HepG2 (cell line): ENCODE measurements at regions not wholly inside any gene's neighbourhood (a gene's known extent, or its start where the extent isn't known, plus 50 kb on each side); places are given as distances from the start of the nearest gene placed in this dataset.

Experiments used
- ATAC-seq: fragments of 200-7000 bp; cut with Tn5 transposase; 3 replicates; pipeline ENCODE4 v1.9.1; 2020; ENCODE audit warnings: mild to moderate bottlenecking, moderate library complexity
- BruUV-seq: library from RNA; stranded (reverse); fragments of 400-500 nt; replicated peaks from 2 replicates; lab custom pipeline; 2021; lab: Mats Ljungman, UMichigan
- CTCF ChIA-PET: fragments of 300-600 bp; formaldehyde crosslinking; extraction: SDS; loops from one replicate; lab custom pipeline; 2021; ENCODE audit warnings: low total read pairs, inconsistent platforms, low intra/inter-chr PET ratio; lab: Yijun Ruan, JAX
- POLR2A ChIA-PET: fragments of 350-600 bp; sonication (Branson Sonifier 250); formaldehyde crosslinking; loops from one replicate; lab custom pipeline; 2020; ENCODE audit warnings: antibody characterized with exemption, inconsistent platforms; lab: Yijun Ruan, JAX
- DNase-seq: peaks from one replicate; pipeline ENCODE4 v3.0.0-alpha.2; 2015; ENCODE audit warnings: low spot score
- FAIRE-seq: peaks from 3 replicates; lab custom pipeline; 2011; peaks lifted over from hg19 to GRCh38; lab: Jason Lieb, UNC
- H2AFZ ChIP-seq: one replicate; pipeline ENCODE4 v1.6.1; 2011; ENCODE audit warnings: low read length, inconsistent platforms
- H3K27ac ChIP-seq: fragments of 300-600 bp; 3 replicates; pipeline ENCODE4 v1.8.0; 2011; ENCODE audit warnings: mixed run types, mild to moderate bottlenecking, mixed read lengths, low read length, inconsistent platforms; ENCODE audit not compliant: insufficient read depth; ENCODE audit errors: extremely low read length
- H3K27me3 ChIP-seq, 2 experiments: fragments of 200-600 bp in 1 of 2; 2 replicates in 1 of 2; 3 replicates in 1 of 2; pipeline versions ENCODE4 v1.6.0 to v1.8.0; 2011; ENCODE audit warnings: low read length in 2 of 2, mild to moderate bottlenecking in 2 of 2, moderate library complexity in 2 of 2, inconsistent platforms in 1 of 2; ENCODE audit not compliant: insufficient read depth in 2 of 2, control insufficient read depth in 1 of 2
- H3K36me3 ChIP-seq, 2 experiments: fragments of 200-600 bp in 1 of 2; replicated peaks in 1 of 2; 2 replicates in 1 of 2; 3 replicates in 1 of 2; pipeline versions ENCODE4 v1.5.1 to v1.8.0; 2011; ENCODE audit warnings: low read length in 2 of 2, inconsistent platforms in 1 of 2; ENCODE audit not compliant: insufficient read depth in 2 of 2, control insufficient read depth in 1 of 2
- H3K4me1 ChIP-seq: 2 replicates; pipeline ENCODE4 v1.5.1; 2012; ENCODE audit warnings: low read length, inconsistent platforms; ENCODE audit not compliant: insufficient read depth
- H3K4me2 ChIP-seq: 2 replicates; pipeline ENCODE4 v1.6.0; 2011; ENCODE audit warnings: low read depth, low read length, inconsistent platforms
- H3K4me3 ChIP-seq, 3 experiments: fragments of 200-600 bp in 1 of 3; sonication (generic), shearing (Covaris generic) in 1 of 3; replicated peaks in 1 of 3; 2 replicates each; pipeline ENCODE4 v1.5.1; 2011 to 2016; ENCODE audit warnings: low read length in 3 of 3, inconsistent platforms in 2 of 3, low read depth in 2 of 3, mild to moderate bottlenecking in 2 of 3, control low read depth in 1 of 3, mixed read lengths in 1 of 3; ENCODE audit not compliant: insufficient read depth in 1 of 3
- H3K79me2 ChIP-seq: one replicate; pipeline ENCODE4 v1.6.1; 2011; ENCODE audit warnings: low read length, inconsistent platforms; ENCODE audit not compliant: insufficient read depth
- H3K9ac ChIP-seq: 2 replicates; pipeline ENCODE4 v1.6.0; 2011; ENCODE audit warnings: mild to moderate bottlenecking, low read depth, low read length, inconsistent platforms; ENCODE audit not compliant: insufficient read depth
- H3K9me3 ChIP-seq: 2 replicates; pipeline ENCODE4 v1.5.1; 2012; ENCODE audit warnings: mild to moderate bottlenecking, low read length
- H4K20me1 ChIP-seq: 2 replicates; pipeline ENCODE4 v1.6.0; 2011; ENCODE audit warnings: inconsistent platforms, mild to moderate bottlenecking, low read length, moderate library complexity; ENCODE audit not compliant: insufficient read depth
- CENPT ChIP-seq: sonication (generic); formaldehyde crosslinking; IDR thresholded peaks from 2 replicates; pipeline ENCODE4 v1.8.0; 2022; ENCODE audit warnings: low read depth, mild to moderate bottlenecking, moderate library complexity, missing genetic modification reagents
- FOSL2 ChIP-seq: sonication (generic); formaldehyde crosslinking; IDR thresholded peaks from 2 replicates; pipeline ENCODE4 v1.4.0; 2020; ENCODE audit warnings: missing genetic modification reagents
- HDAC1 ChIP-seq: sonication (generic); formaldehyde crosslinking; IDR thresholded peaks from 2 replicates; pipeline ENCODE4 v1.5.1; 2020; ENCODE audit warnings: mild to moderate bottlenecking, missing genetic modification reagents
- HNRNPL ChIP-seq: fragments of 200-400 bp; formaldehyde crosslinking; IDR thresholded peaks from 2 replicates; pipeline ENCODE4 v1.6.1; 2017; ENCODE audit warnings: mild to moderate bottlenecking, low read depth, low read length
- HOXA9 ChIP-seq: sonication (generic); formaldehyde crosslinking; IDR thresholded peaks from 2 replicates; pipeline ENCODE4 v1.8.1; 2022; ENCODE audit warnings: missing genetic modification reagents, mild to moderate bottlenecking, moderate library complexity, borderline replicate concordance
- RAD21 ChIP-seq: fragments of 450-650 bp; formaldehyde crosslinking; IDR thresholded peaks from 2 replicates; pipeline ENCODE4 v1.5.0; 2020; ENCODE audit warnings: mild to moderate bottlenecking
- TCF7 ChIP-seq: sonication (generic); IDR thresholded peaks from 2 replicates; pipeline ENCODE4 v1.6.1; 2016; ENCODE audit warnings: antibody characterized with exemption, low read depth
- TOE1 ChIP-seq: sonication (generic); formaldehyde crosslinking; IDR thresholded peaks from 2 replicates; pipeline ENCODE4 v1.4.0; 2020; ENCODE audit warnings: mild to moderate bottlenecking, missing genetic modification reagents
- ZNF567 ChIP-seq: sonication (generic); formaldehyde crosslinking; IDR thresholded peaks from 2 replicates; pipeline ENCODE4 v1.8.1; 2023; ENCODE audit warnings: mild to moderate bottlenecking, missing genetic modification reagents, borderline replicate concordance
- ZNF790 ChIP-seq: sonication (generic); formaldehyde crosslinking; IDR thresholded peaks from 2 replicates; pipeline ENCODE4 v1.8.0; 2022; ENCODE audit warnings: missing genetic modification reagents, mild to moderate bottlenecking, borderline replicate concordance
- WGBS: methylation state at CpG from one replicate; pipeline ENCODE4 v1.1.6; 2017; ENCODE audit warnings: low lambda C conversion rate; 5-methylcytosine and 5-hydroxymethylcytosine counted together
- in situ Hi-C: cut with HindIII; loops from 2 replicates; pipeline ENCODE4 v1.10.0; 2017; ENCODE audit warnings: low pct_unique_long_range_greater_than_20kb; ENCODE audit not compliant: extremely low pct_ligation_motif_present
- intact Hi-C: fragments of 100-400 bp; cut with micrococcal nuclease; formaldehyde crosslinking; loops from one replicate; pipeline ENCODE4 v1.10.0; 2022; ENCODE audit not compliant: unreplicated experiment
- TF ChIP-seq, protein P1 (sequence below): sonication (generic); formaldehyde crosslinking; IDR thresholded peaks from 2 replicates; pipeline ENCODE4 v1.5.1; 2020; ENCODE audit warnings: missing genetic modification reagents, mild to moderate bottlenecking, borderline replicate concordance
- TF ChIP-seq, protein P2 (sequence below): sonication (generic); formaldehyde crosslinking; IDR thresholded peaks from 2 replicates; pipeline ENCODE4 v1.4.0; 2020; ENCODE audit warnings: mild to moderate bottlenecking, missing genetic modification reagents, borderline replicate concordance
- TF ChIP-seq, protein P3 (sequence below): sonication (generic); formaldehyde crosslinking; IDR thresholded peaks from 2 replicates; pipeline ENCODE4 v1.5.1; 2020; ENCODE audit warnings: missing genetic modification reagents, mild to moderate bottlenecking, borderline replicate concordance

DNA sequence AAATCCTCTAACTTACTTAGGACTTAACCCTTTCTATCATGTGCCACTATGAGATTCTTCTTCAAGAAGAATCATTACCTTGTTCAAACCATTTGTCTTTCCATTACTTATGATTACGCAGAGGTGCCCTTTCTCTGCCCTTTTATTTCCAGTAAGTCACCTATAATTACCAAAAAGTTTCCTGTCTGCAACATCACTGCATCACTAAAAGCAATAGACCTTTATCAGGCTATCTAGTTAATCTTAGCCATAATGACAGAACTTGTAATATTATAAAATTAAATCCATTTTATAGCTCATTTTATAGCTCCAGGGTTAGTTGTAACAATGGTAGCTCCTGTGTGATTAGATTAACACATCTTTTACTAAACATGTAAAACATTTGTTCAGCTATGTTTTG lies 673.6 kb upstream of the PITX2 start:
- Histone ChIP-seq H3K9ac (no peak overlapping the region), H3K27me3 (no peaks in the 10 kb centered on the region), H3K9me3 (no peaks in the 10 kb centered on the region), H2AFZ (no peak overlapping the region), H4K20me1 (no peaks in the 10 kb centered on the region), H3K79me2 (no peaks in the 10 kb centered on the region), H3K4me1 (no peaks in the 10 kb centered on the region), H3K4me2 (no peak overlapping the region), H3K36me3 (no peaks in the 10 kb centered on the region), H3K4me3 (no peak overlapping the region), H3K27ac (no peak overlapping the region)
- ChIA-PET CTCF (no interaction called here), POLR2A (no interaction called here)
- intact Hi-C loops (no loop called here), in situ Hi-C loops (no loop called here)
- TF ChIP-seq RAD21, result no peak
- no peak for TF ChIP-seq CENPT (CRISPR knock-in tag)
- TF ChIP-seq ZNF567 (CRISPR knock-in tag), result no peak
- TF ChIP-seq TCF7, result no peak
- no peak for TF ChIP-seq HDAC1 (CRISPR knock-in tag)
- TF ChIP-seq, protein P1, sequence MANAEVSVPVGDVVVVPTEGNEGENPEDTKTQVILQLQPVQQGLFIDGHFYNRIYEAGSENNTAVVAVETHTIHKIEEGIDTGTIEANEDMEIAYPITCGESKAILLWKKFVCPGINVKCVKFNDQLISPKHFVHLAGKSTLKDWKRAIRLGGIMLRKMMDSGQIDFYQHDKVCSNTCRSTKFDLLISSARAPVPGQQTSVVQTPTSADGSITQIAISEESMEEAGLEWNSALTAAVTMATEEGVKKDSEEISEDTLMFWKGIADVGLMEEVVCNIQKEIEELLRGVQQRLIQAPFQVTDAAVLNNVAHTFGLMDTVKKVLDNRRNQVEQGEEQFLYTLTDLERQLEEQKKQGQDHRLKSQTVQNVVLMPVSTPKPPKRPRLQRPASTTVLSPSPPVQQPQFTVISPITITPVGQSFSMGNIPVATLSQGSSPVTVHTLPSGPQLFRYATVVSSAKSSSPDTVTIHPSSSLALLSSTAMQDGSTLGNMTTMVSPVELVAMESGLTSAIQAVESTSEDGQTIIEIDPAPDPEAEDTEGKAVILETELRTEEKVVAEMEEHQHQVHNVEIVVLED (CRISPR knock-in tag), result no peak
- no peak for TF ChIP-seq HOXA9 (CRISPR knock-in tag)
- TF ChIP-seq, protein P2, sequence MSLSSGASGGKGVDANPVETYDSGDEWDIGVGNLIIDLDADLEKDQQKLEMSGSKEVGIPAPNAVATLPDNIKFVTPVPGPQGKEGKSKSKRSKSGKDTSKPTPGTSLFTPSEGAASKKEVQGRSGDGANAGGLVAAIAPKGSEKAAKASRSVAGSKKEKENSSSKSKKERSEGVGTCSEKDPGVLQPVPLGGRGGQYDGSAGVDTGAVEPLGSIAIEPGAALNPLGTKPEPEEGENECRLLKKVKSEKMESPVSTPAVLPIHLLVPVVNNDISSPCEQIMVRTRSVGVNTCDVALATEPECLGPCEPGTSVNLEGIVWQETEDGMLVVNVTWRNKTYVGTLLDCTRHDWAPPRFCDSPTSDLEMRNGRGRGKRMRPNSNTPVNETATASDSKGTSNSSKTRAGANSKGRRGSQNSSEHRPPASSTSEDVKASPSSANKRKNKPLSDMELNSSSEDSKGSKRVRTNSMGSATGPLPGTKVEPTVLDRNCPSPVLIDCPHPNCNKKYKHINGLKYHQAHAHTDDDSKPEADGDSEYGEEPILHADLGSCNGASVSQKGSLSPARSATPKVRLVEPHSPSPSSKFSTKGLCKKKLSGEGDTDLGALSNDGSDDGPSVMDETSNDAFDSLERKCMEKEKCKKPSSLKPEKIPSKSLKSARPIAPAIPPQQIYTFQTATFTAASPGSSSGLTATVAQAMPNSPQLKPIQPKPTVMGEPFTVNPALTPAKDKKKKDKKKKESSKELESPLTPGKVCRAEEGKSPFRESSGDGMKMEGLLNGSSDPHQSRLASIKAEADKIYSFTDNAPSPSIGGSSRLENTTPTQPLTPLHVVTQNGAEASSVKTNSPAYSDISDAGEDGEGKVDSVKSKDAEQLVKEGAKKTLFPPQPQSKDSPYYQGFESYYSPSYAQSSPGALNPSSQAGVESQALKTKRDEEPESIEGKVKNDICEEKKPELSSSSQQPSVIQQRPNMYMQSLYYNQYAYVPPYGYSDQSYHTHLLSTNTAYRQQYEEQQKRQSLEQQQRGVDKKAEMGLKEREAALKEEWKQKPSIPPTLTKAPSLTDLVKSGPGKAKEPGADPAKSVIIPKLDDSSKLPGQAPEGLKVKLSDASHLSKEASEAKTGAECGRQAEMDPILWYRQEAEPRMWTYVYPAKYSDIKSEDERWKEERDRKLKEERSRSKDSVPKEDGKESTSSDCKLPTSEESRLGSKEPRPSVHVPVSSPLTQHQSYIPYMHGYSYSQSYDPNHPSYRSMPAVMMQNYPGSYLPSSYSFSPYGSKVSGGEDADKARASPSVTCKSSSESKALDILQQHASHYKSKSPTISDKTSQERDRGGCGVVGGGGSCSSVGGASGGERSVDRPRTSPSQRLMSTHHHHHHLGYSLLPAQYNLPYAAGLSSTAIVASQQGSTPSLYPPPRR (CRISPR knock-in tag), result no peak
- TF ChIP-seq TOE1 (CRISPR knock-in tag), result no peak
- TF ChIP-seq ZNF790 (CRISPR knock-in tag), result no peak
- no peak for TF ChIP-seq HNRNPL
- TF ChIP-seq, protein P3, sequence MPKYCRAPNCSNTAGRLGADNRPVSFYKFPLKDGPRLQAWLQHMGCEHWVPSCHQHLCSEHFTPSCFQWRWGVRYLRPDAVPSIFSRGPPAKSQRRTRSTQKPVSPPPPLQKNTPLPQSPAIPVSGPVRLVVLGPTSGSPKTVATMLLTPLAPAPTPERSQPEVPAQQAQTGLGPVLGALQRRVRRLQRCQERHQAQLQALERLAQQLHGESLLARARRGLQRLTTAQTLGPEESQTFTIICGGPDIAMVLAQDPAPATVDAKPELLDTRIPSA, result no peak
- no peak for TF ChIP-seq FOSL2 (CRISPR knock-in tag)
- no peak for ATAC-seq
- no peak for FAIRE-seq
- no TSS peak for BruUV-seq
- WGBS, result 51% methylated on average over 1 of the region's 1 CpG
- no peak for DNase-seq
